Body of pancreas (tissue), 4 donors: ENCODE measurements at regions not wholly inside any gene's neighbourhood (a gene's known extent, or its start where the extent isn't known, plus 50 kb on each side); places are given as distances from the start of the nearest gene placed in this dataset.

ENCODE experiments used
- POLR2A ChIP-seq, 3 donors: fragments of 450-650 bp; IDR thresholded peaks; one replicate each; pipeline ENCODE4 v1.6.1; 2016; ENCODE audit warnings: antibody characterized with exemption in 3 of 3, mild to moderate bottlenecking in 2 of 3
- TF ChIP-seq, protein P1 (sequence below), 7 experiments: fragments of 450-650 bp in 4 of 7; fragments of 200-600 bp in 3 of 7; sonication (generic) in 3 of 7; IDR thresholded peaks; one replicate each; pipeline ENCODE4 v1.5.1; 2016 to 2019; ENCODE audit warnings: antibody characterized with exemption in 7 of 7

DNA sequence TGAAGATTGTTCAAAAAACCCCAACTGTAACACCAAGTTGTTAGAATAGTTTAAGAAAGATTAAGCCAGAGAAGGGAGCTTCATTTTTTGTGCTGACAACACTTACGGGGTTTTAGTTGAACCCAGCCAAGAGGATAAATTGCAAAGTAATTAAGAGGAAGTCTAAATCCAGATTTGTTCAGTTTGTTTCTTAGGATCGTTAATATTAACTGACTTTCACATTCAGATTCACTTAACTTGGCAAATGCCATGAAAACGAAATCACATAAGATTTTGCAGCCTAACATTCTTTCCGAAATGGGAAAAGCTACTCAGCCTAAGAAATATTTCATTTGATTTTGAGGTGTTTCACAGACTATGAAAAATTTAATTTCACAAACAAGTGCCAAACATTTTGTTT is 511.3 kb downstream of the TRIML1 start:
- TF ChIP-seq, protein P1, sequence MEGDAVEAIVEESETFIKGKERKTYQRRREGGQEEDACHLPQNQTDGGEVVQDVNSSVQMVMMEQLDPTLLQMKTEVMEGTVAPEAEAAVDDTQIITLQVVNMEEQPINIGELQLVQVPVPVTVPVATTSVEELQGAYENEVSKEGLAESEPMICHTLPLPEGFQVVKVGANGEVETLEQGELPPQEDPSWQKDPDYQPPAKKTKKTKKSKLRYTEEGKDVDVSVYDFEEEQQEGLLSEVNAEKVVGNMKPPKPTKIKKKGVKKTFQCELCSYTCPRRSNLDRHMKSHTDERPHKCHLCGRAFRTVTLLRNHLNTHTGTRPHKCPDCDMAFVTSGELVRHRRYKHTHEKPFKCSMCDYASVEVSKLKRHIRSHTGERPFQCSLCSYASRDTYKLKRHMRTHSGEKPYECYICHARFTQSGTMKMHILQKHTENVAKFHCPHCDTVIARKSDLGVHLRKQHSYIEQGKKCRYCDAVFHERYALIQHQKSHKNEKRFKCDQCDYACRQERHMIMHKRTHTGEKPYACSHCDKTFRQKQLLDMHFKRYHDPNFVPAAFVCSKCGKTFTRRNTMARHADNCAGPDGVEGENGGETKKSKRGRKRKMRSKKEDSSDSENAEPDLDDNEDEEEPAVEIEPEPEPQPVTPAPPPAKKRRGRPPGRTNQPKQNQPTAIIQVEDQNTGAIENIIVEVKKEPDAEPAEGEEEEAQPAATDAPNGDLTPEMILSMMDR (IDR thresholded peaks at IDR 0.05): no peak
- TF ChIP-seq POLR2A (IDR thresholded peaks at IDR 0.05): no peak
